ENCODE measurements at regions not wholly inside any gene's neighbourhood (a gene's known extent, or its start where the extent isn't known, plus 50 kb on each side); places are given as distances from the start of the nearest gene placed in this dataset.
"Not testable (repeated sequence)": the region's sequence is repeated elsewhere in the genome, so short reads cannot be mapped to it uniquely, and the experiment has no call there.

GRCh38 chr15:62250978-62251377 is 85.9 kb upstream of the C2CD4B start:
- H3K4me3 ChIP-seq (ENCODE audit: control insufficient read depth, low read depth, low read length) = no peak overlapping the region
- DNase-seq (ENCODE audit: low read depth) = no peak
- TF ChIP-seq CTCF (conservative IDR thresholded peaks at IDR 0.05; ENCODE audit: control insufficient read depth, insufficient read depth, low read depth, low read length) = no peak

GRCh38 chr15:62253294-62253693 is 88.2 kb upstream of the C2CD4B start:
- TF ChIP-seq CTCF (conservative IDR thresholded peaks at IDR 0.05; ENCODE audit: control insufficient read depth, insufficient read depth, low read depth, low read length) = no peak
- no peak for DNase-seq (ENCODE audit: low read depth)

GRCh38 chr15:62254137-62254934 is 89.3 kb upstream of the C2CD4B start:
- DNase-seq (ENCODE audit: low read depth) = peak; percentile 58
- no peak overlapping the region for H3K4me3 ChIP-seq (ENCODE audit: control insufficient read depth, low read depth, low read length)
- TF ChIP-seq CTCF (conservative IDR thresholded peaks at IDR 0.05; ENCODE audit: control insufficient read depth, insufficient read depth, low read depth, low read length) = peak; percentile 84

More at GRCh38 chr15:62253294-62253693, 88.2 kb upstream of the C2CD4B start:
- H3K4me3 ChIP-seq (ENCODE audit: control insufficient read depth, low read depth, low read length) = no peak overlapping the region

- not testable (repeated sequence) for DNase-seq (ENCODE audit: low read depth); H3K4me3 ChIP-seq (ENCODE audit: control insufficient read depth, low read depth, low read length)
Measured at GRCh38 chr15:62256430-62256829, 91.3 kb upstream of the C2CD4B start.

GRCh38 chr15:62257996-62258521 is 93.0 kb upstream of the C2CD4B start:
- no peak for TF ChIP-seq CTCF (conservative IDR thresholded peaks at IDR 0.05; ENCODE audit: control insufficient read depth, insufficient read depth, low read depth, low read length)
- no peak for DNase-seq (ENCODE audit: low read depth)
- no peak overlapping the region for H3K4me3 ChIP-seq (ENCODE audit: control insufficient read depth, low read depth, low read length)

- no peak overlapping the region for H3K4me3 ChIP-seq (ENCODE audit: control insufficient read depth, low read depth, low read length)
- TF ChIP-seq CTCF (conservative IDR thresholded peaks at IDR 0.05; ENCODE audit: control insufficient read depth, insufficient read depth, low read depth, low read length) = no peak
- peak; percentile 14 for DNase-seq (ENCODE audit: low read depth)
Measured at GRCh38 chr15:62262305-62262941, 97.3 kb upstream of the C2CD4B start.

GRCh38 chr15:62264196-62264595 is 99.1 kb upstream of the C2CD4B start:
- DNase-seq (ENCODE audit: low read depth) = no peak
- no peak for TF ChIP-seq CTCF (conservative IDR thresholded peaks at IDR 0.05; ENCODE audit: control insufficient read depth, insufficient read depth, low read depth, low read length)
- H3K4me3 ChIP-seq (ENCODE audit: control insufficient read depth, low read depth, low read length) = no peak overlapping the region
